MM.1S (cell line): ENCODE measurements at regions not wholly inside any gene's neighbourhood (a gene's known extent, or its start where the extent isn't known, plus 50 kb on each side); places are given as distances from the start of the nearest gene placed in this dataset.

ENCODE experiments used
- EZH2 ChIP-seq: fragments of 300-600 bp; sonication (generic); optimal IDR thresholded peaks from 2 replicates; pipeline ENCODE3; 2017; ENCODE audit warnings: low read depth, mild to moderate bottlenecking, antibody characterized with exemption, low read length, mixed read lengths
- EZH2phosphoT487 ChIP-seq: fragments of 300-600 bp; sonication (generic); IDR thresholded peaks from 2 replicates; pipeline ENCODE4 v1.6.1; 2018; ENCODE audit warnings: antibody characterized with exemption, low read length
- TF ChIP-seq, protein P1 (sequence below): fragments of 300-600 bp; sonication (generic); IDR thresholded peaks from 2 replicates; pipeline ENCODE4 v1.5.1; 2016; ENCODE audit warnings: antibody characterized with exemption, low read length, mixed read lengths

DNA sequence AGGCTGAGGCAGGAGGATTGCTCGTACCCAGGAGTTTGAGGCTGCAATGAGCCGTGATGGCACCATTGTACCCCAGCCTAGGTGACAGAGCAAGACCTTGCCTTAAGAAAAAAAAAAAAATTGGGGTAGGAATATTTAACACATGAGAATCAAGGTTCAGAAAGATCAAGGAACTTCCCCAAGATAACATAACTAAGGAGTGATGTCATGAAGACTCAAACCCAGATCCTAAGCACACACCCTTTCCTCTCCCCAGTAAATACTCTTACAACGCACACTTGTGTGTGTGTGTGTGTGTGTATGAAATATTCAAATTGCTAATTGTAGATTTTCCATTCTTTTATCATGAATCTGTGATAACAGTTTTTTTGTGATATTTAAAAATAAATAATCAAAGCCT, 90.6 kb upstream of the NUDT4 start:
- TF ChIP-seq, protein P1, sequence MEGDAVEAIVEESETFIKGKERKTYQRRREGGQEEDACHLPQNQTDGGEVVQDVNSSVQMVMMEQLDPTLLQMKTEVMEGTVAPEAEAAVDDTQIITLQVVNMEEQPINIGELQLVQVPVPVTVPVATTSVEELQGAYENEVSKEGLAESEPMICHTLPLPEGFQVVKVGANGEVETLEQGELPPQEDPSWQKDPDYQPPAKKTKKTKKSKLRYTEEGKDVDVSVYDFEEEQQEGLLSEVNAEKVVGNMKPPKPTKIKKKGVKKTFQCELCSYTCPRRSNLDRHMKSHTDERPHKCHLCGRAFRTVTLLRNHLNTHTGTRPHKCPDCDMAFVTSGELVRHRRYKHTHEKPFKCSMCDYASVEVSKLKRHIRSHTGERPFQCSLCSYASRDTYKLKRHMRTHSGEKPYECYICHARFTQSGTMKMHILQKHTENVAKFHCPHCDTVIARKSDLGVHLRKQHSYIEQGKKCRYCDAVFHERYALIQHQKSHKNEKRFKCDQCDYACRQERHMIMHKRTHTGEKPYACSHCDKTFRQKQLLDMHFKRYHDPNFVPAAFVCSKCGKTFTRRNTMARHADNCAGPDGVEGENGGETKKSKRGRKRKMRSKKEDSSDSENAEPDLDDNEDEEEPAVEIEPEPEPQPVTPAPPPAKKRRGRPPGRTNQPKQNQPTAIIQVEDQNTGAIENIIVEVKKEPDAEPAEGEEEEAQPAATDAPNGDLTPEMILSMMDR: no peak
- no peak for TF ChIP-seq EZH2
- no peak for TF ChIP-seq EZH2phosphoT487
